ENCODE measurements at regions not wholly inside any gene's neighbourhood (a gene's known extent, or its start where the extent isn't known, plus 50 kb on each side); places are given as distances from the start of the nearest gene placed in this dataset.
A peak's percentile ranks its signal among the peaks of the same experiment; 100 is the strongest.

DNA sequence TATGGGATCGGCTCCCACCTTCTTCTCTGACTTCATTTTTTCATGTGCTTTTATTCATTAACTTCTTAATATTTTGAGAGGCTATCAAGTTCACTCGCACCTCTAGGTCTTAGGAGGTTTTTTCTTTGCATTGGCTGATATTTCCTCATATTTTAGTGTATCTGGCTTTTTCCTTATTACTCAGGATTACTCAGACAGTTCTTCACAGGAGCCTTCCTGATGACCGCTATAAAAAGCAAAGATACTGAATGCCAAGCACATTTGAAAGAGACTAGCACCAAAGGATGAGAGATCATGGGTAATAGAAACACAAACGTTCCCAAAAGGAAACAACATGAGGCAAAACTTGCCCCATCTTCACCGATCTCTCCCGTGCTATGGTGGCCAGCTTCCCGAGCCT is 409.2 kb upstream of the KLF6 start:
- Mint-ChIP-seq H3K4me1 (ENCODE audit: low read depth) (peaks cover 13% of the 10 kb centered on the region), H3K27me3 (ENCODE audit: low read depth) (no peaks in the 10 kb centered on the region), H3K4me3 (no peak overlapping the region), H3K36me3 (ENCODE audit: low read depth) (no peaks in the 10 kb centered on the region), H3K9me3 (no peaks in the 10 kb centered on the region), H3K27ac (no peak overlapping the region)
- intact Hi-C loops (cut with micrococcal nuclease), result no loop called here
- DNase-seq, result no peak
- CTCF ChIA-PET, result no interaction called here

DNA sequence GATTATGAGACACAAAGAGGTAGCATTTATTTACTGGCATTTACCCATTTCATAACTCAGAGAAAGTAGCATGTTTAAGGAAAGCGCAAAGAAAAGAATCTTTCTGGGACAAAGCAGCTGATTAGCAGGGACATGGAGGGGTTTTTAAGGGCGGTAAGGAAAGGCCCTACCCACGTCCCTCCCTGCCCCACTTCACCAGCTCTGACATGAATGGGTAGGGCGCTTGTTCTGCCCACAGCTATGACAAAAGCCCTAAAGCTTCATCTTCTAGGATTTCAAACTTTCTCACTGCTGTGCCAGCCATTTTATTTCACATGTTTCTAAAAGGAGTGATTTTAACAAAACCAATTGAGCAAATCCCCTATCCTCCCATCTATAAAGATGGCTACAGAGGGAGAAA is 406.9 kb upstream of the KLF6 start:
- no peaks in the 10 kb centered on the region for H3K36me3 Mint-ChIP-seq (ENCODE audit: low read depth)
- H3K9me3 Mint-ChIP-seq, result no peaks in the 10 kb centered on the region
- CTCF ChIA-PET, result no interaction called here
- no peak overlapping the region for H3K4me3 Mint-ChIP-seq
- intact Hi-C loops (cut with micrococcal nuclease), result no loop called here
- H3K27ac Mint-ChIP-seq, result no peak overlapping the region
- no peak for DNase-seq
- no peaks in the 10 kb centered on the region for H3K27me3 Mint-ChIP-seq (ENCODE audit: low read depth)
- H3K4me1 Mint-ChIP-seq (ENCODE audit: low read depth), result peaks cover 6% of the 10 kb centered on the region

DNA sequence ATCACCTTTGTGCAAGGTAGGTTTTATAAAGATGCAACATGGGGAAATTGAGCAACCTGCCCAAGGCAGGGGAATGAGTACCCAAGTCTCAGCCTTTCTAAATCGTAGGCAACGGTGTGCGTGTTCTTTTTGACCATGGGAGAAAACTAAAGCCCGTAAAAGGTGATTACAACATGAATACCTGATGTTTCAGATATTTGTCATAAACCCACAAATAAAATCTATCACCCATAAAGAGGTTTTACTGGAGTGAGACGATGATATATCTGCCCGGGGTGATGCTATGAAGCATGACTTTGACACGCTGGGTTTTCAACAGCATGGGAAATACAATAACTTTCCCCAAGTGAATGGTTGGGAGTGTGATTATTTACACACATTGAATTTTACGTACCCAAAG is 406.3 kb upstream of the KLF6 start:
- CTCF ChIA-PET, result no interaction called here
- no peaks in the 10 kb centered on the region for H3K9me3 Mint-ChIP-seq
- H3K4me3 Mint-ChIP-seq, result no peak overlapping the region
- peaks cover 1% of the 10 kb centered on the region for H3K4me1 Mint-ChIP-seq (ENCODE audit: low read depth)
- intact Hi-C loops (cut with micrococcal nuclease), result no loop called here
- no peak overlapping the region for H3K27ac Mint-ChIP-seq
- H3K36me3 Mint-ChIP-seq (ENCODE audit: low read depth), result no peaks in the 10 kb centered on the region
- no peaks in the 10 kb centered on the region for H3K27me3 Mint-ChIP-seq (ENCODE audit: low read depth)
- DNase-seq, result no peak

DNA sequence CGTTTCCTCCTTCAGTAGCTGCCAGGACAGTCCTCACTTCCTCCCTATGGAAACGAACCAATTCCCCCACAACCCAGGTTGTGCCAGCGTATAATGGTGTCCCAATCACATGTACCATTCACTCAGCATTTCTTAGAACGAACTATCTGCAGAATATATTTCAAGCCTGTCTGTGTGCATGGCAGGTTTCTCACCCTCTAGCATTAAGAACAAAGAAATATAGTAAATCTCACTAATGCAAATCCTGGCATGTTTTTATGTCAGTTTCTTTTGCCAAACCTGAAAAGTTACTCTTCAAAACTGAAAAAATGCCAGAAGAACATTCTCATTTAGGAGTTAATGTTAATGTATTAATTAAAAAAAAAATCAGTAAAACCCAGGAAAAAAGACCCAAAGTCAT is 405.9 kb upstream of the KLF6 start:
- CTCF ChIA-PET, result no interaction called here
- Mint-ChIP-seq H3K27me3 (ENCODE audit: low read depth) (no peaks in the 10 kb centered on the region), H3K27ac (no peak overlapping the region), H3K4me1 (ENCODE audit: low read depth) (no peaks in the 10 kb centered on the region), H3K36me3 (ENCODE audit: low read depth) (no peaks in the 10 kb centered on the region), H3K4me3 (no peak overlapping the region), H3K9me3 (no peaks in the 10 kb centered on the region)
- intact Hi-C loops (cut with micrococcal nuclease), result no loop called here
- DNase-seq, result no peak

DNA sequence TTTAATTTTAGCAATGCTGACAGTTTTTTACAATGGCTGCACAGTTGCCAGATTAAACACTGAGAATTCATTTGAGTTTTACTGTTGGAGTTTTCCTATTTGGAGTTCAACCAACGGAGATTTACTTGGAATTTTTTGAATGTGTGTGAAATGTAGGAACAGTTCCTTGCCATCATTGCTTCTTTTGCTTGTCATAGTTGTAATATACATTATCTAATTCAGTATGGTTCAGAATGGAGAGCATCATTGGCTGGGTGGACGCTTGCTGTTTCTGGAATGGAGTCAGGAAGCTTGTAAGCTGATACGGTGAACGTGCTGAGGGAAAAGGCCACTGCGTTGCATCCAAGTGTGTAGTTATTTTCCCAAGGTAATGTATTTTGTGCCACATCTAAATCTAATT is 404.3 kb upstream of the KLF6 start:
- no peak overlapping the region for H3K4me3 Mint-ChIP-seq
- no peak for DNase-seq
- H3K36me3 Mint-ChIP-seq (ENCODE audit: low read depth), result peaks cover under 1% of the 10 kb centered on the region
- no peaks in the 10 kb centered on the region for H3K9me3 Mint-ChIP-seq
- H3K27ac Mint-ChIP-seq, result no peak overlapping the region
- no peaks in the 10 kb centered on the region for H3K27me3 Mint-ChIP-seq (ENCODE audit: low read depth)
- CTCF ChIA-PET, result no interaction called here
- H3K4me1 Mint-ChIP-seq (ENCODE audit: low read depth), result no peaks in the 10 kb centered on the region
- intact Hi-C loops (cut with micrococcal nuclease), result no loop called here

DNA sequence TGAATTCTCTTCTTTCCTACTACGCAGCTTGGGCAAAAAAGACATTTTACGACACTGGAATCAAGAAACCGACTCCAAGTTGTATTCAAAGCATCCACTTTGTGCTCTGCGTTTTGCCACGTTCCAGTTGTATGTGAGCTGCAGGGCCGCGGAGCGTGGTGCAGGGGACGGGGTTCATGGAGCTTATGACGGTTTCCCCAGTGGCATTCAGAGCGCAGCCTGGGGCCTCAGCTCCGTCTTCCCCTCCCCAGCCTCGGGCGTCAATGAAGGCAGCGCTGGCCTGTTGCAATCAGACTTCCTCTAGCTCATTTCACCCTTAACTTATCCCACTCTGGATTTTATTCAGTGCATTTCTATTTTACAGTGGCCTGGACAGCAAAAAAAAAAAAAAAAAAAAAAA is 403.4 kb upstream of the KLF6 start:
- H3K36me3 Mint-ChIP-seq (ENCODE audit: low read depth), result peaks cover 1% of the 10 kb centered on the region
- intact Hi-C loops (cut with micrococcal nuclease), result no loop called here
- H3K4me3 Mint-ChIP-seq, result no peak overlapping the region
- no peaks in the 10 kb centered on the region for H3K4me1 Mint-ChIP-seq (ENCODE audit: low read depth)
- no peak overlapping the region for H3K27ac Mint-ChIP-seq
- no peaks in the 10 kb centered on the region for H3K9me3 Mint-ChIP-seq
- no peak for DNase-seq
- no peaks in the 10 kb centered on the region for H3K27me3 Mint-ChIP-seq (ENCODE audit: low read depth)
- CTCF ChIA-PET, result interaction anchor here (0.6 kb wide), 1 partner anchor 1233 kb away, joined by 3 read pairs; no protein-coding TSS in a partner anchor

DNA sequence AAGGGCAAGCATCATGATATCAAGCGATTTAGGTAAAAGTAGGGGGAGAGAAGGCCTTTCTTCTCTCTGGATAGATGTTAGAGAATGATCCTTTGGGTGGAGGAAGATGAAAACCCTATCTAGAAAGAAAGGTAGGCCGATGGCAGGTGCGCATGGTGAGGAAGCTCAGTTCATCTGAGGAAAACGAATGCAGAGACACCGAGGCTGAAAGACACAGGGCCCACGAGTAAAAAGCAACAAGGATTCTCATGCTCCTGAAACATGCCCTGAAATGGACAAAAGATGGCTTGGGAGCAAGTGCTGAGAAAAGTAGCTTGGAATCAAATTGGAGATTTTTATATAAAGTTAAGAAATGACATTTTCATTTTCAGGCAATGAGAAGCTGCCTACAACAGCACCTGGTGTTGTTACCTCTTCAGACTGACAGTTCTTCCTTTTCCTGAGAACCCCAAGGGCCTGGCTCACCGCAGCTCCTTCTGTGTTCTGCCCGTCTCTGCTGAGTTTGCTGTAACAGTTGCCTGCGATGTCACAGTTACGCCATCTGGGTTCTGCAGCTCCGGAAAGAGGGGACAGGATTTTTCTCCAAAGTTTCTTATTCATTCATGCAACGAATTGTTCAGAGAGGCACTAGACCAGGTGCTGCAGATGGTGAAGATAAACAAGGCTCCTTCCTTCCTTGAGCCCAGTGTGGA is 402.0 kb upstream of the KLF6 start:
- intact Hi-C loops (cut with micrococcal nuclease), result no loop called here
- no peaks in the 10 kb centered on the region for H3K27me3 Mint-ChIP-seq (ENCODE audit: low read depth)
- H3K4me3 Mint-ChIP-seq, result no peak overlapping the region
- CTCF ChIA-PET, result no interaction called here
- peaks cover 1% of the 10 kb centered on the region for H3K4me1 Mint-ChIP-seq (ENCODE audit: low read depth)
- peaks cover 1% of the 10 kb centered on the region for H3K36me3 Mint-ChIP-seq (ENCODE audit: low read depth)
- H3K27ac Mint-ChIP-seq, result no peak overlapping the region
- no peaks in the 10 kb centered on the region for H3K9me3 Mint-ChIP-seq
- DNase-seq, result no peak

DNA sequence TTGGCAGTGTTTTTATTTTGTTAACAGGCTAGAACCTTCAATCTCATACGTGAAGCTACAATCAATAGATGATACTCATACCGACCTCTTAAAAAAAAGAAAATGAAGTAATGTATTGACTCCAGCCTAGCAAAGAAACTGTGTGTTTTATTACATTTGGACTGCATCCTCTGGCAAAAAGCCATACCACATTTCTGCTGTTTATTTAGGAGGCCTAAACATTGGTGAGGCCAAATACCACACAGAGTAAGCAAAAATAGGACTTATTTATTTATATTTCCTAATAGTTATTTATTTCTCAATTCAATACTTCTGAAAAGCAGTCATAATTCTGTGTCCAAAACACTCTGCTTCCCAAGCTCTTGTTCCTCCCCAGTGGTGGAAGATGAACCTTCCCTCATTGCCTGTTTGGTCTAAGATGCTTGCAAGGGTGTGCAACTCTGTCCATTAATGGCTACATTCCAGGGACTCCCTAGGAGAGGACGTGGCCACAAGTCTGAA is 398.8 kb upstream of the KLF6 start:
- intact Hi-C loops (cut with micrococcal nuclease), result no loop called here

DNA sequence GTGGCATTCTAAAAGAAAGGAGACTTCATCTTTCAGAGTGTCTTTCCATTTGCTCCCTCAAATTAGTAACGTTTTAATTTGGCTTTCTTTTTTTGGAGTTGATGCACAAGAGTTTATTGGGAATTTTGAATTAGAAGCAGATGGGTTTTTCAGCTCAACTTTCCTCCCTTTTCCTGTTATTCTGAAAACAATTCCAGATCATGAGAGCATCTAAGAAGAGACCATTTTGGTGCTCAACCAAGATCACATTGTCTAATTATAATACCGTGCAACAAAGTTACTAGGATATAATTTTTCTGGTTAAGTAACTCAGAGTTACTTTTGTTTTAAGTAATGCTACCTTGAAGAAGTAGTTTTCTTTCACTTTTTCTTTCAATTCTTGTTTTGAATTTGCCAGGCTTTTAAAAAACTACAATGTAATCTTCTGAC is 396.6 kb upstream of the KLF6 start:
- no peak overlapping the region for H3K4me3 Mint-ChIP-seq
- peaks cover 1% of the 10 kb centered on the region for H3K36me3 Mint-ChIP-seq (ENCODE audit: low read depth)
- H3K9me3 Mint-ChIP-seq, result no peaks in the 10 kb centered on the region
- H3K27ac Mint-ChIP-seq, result no peak overlapping the region
- CTCF ChIA-PET, result no interaction called here
- DNase-seq, result no peak
- no peaks in the 10 kb centered on the region for H3K27me3 Mint-ChIP-seq (ENCODE audit: low read depth)
- peaks cover 12% of the 10 kb centered on the region for H3K4me1 Mint-ChIP-seq (ENCODE audit: low read depth)
- intact Hi-C loops (cut with micrococcal nuclease), result loop anchor here (1.0 kb wide), 1 partner anchor 470 kb away; no protein-coding TSS in a partner anchor

More for the DNA sequence above, 398.8 kb upstream of the KLF6 start:
- no peak overlapping the region for H3K27ac Mint-ChIP-seq
- H3K4me1 Mint-ChIP-seq (ENCODE audit: low read depth), result peaks cover 12% of the 10 kb centered on the region
- no peak for DNase-seq
- CTCF ChIA-PET, result no interaction called here
- no peaks in the 10 kb centered on the region for H3K9me3 Mint-ChIP-seq
- no peaks in the 10 kb centered on the region for H3K27me3 Mint-ChIP-seq (ENCODE audit: low read depth)
- peaks cover 1% of the 10 kb centered on the region for H3K36me3 Mint-ChIP-seq (ENCODE audit: low read depth)
- H3K4me3 Mint-ChIP-seq, result no peak overlapping the region

DNA sequence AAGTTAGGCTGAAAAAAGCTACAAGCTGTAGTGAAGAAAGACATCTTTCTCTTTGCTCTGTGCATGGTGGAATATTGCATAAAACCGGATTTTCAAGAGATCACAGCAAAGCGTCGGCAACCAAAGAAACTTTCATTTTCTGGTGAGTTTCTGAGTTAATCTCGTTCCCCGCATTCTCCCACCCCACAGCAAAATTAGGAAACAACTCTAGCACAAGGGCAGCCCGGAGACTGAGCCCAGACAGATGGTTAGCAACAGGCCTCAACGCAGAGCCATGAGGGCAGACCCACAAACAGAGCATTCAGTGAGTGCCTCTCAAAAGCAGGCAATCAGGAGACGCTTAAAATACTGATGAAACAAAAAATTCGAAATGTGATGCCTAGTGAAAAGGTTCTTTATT is 396.1 kb upstream of the KLF6 start:
- H3K4me3 Mint-ChIP-seq, result no peak overlapping the region
- H3K4me1 Mint-ChIP-seq (ENCODE audit: low read depth), result peaks cover 12% of the 10 kb centered on the region
- H3K9me3 Mint-ChIP-seq, result no peaks in the 10 kb centered on the region
- no peak for DNase-seq
- peaks cover 1% of the 10 kb centered on the region for H3K36me3 Mint-ChIP-seq (ENCODE audit: low read depth)
- CTCF ChIA-PET, result no interaction called here
- H3K27ac Mint-ChIP-seq, result no peak overlapping the region
- intact Hi-C loops (cut with micrococcal nuclease), result loop anchor here (1.0 kb wide), 1 partner anchor 470 kb away; no protein-coding TSS in a partner anchor
- no peaks in the 10 kb centered on the region for H3K27me3 Mint-ChIP-seq (ENCODE audit: low read depth)

DNA sequence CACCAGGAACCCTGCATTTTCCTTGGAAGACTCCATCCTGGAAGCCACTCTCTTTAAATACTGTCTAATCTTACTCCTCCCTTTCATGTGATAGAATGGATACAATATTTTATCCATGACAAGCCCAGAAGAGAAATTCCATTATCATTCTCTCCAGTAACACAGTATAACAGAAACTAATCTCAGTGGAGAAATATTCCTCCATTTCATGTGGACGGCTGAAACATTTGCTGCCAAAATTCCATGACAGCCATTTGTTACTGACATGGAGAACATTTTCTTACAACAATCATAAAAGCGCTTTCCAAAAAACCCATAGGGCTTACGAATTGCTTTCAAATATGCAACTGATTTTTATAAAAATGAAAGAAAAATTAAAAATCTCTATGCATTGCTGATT is 392.8 kb upstream of the KLF6 start:
- no peak overlapping the region for H3K27ac Mint-ChIP-seq
- no peaks in the 10 kb centered on the region for H3K9me3 Mint-ChIP-seq
- no peaks in the 10 kb centered on the region for H3K36me3 Mint-ChIP-seq (ENCODE audit: low read depth)
- CTCF ChIA-PET, result no interaction called here
- intact Hi-C loops (cut with micrococcal nuclease), result no loop called here
- no peak overlapping the region for H3K4me3 Mint-ChIP-seq
- no peaks in the 10 kb centered on the region for H3K27me3 Mint-ChIP-seq (ENCODE audit: low read depth)
- peaks cover 12% of the 10 kb centered on the region for H3K4me1 Mint-ChIP-seq (ENCODE audit: low read depth)
- no peak for DNase-seq

DNA sequence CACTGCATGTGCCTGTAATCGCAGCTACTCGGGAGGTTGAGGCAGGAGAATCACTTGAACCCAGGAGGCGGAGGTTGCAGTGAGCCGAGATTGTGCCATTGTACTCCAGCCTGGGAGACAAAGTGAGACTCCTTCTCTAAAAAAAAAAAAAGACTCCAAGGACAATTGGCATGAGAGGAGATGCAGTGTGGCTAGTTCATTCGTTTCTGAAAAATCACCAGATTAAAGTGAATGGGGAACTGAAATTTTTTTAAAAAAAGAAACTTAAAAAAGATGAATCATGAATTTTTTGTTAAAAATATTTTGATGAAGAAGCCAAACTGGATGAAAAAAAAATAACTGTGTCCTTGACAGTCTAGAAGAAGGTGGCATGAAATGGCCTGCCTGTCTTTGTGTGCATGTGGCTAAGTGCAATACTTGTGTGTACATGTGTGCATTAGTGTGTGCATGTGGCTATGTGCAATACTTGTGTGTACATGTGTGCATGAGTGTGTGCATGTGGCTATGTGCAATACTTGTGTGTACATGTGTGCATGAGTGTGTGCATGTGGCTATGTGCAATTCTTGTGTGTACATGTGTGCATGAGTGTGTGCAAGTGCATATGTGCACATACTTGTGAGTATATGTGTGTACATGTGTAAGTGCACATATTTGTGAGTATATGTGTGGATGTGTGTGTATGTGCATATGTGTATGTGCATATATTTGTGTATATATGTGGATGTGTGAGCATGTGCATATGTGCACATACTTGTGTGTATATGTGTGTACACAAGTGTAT is 391.7 kb upstream of the KLF6 start:
- Mint-ChIP-seq H3K27ac (no peak overlapping the region), H3K27me3 (ENCODE audit: low read depth) (no peaks in the 10 kb centered on the region)
- CTCF ChIA-PET, result no interaction called here

DNA sequence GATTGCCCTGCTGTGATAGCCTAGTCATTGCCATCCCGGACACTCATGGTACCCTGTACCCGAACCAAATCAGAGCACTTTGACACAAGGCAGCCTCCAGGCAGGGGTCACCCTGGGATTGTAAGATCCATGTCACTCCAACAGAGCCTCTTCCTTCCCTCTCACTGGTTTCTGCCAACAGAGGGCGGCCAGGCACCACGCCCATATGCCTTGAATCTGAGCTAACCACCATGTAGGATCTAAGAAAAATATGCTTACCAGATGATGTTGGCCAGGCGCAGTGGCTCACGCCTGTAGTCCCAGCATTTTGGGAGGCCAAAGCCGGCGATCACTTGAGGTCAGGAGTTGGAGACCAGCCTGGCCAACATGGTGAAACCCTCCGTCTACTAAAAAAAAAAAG is 389.2 kb upstream of the KLF6 start:
- no peak overlapping the region for H3K27ac Mint-ChIP-seq
- peak; percentile 12 for DNase-seq
- intact Hi-C loops (cut with micrococcal nuclease), result no loop called here
- H3K4me1 Mint-ChIP-seq (ENCODE audit: low read depth), result no peaks in the 10 kb centered on the region
- no peaks in the 10 kb centered on the region for H3K27me3 Mint-ChIP-seq (ENCODE audit: low read depth)
- CTCF ChIA-PET, result no interaction called here
- H3K36me3 Mint-ChIP-seq (ENCODE audit: low read depth), result no peaks in the 10 kb centered on the region
- peaks cover 5% of the 10 kb centered on the region for H3K9me3 Mint-ChIP-seq
- H3K4me3 Mint-ChIP-seq, result no peak overlapping the region

More for the DNA sequence above, 391.7 kb upstream of the KLF6 start:
- Mint-ChIP-seq H3K4me3 (no peak overlapping the region), H3K36me3 (ENCODE audit: low read depth) (no peaks in the 10 kb centered on the region), H3K4me1 (ENCODE audit: low read depth) (peaks cover 8% of the 10 kb centered on the region), H3K9me3 (peaks cover 5% of the 10 kb centered on the region)
- DNase-seq, result no peak
- intact Hi-C loops (cut with micrococcal nuclease), result no loop called here

Data from activated naive CD4-positive, alpha-beta T cell treated with anti-CD3 and anti-CD28 coated beads for 36 hours (primary cell).